ENCODE measurements at regions not wholly inside any gene's neighbourhood (a gene's known extent, or its start where the extent isn't known, plus 50 kb on each side); places are given as distances from the start of the nearest gene placed in this dataset.

- TF ChIP-seq CTCF (IDR thresholded peaks at IDR 0.05) = no peak
- no peak for TF ChIP-seq ZFX (IDR thresholded peaks at IDR 0.05; ENCODE audit: borderline replicate concordance)
These were observed 222.0 kb upstream of the KLF4 start for GRCh38 chr9:107711542-107711941.

Data from 22Rv1 (cell line).